Activated CD4-positive, alpha-beta memory T cell treated with anti-CD3 and anti-CD28 coated beads for 36 hours (primary cell): ENCODE measurements at regions not wholly inside any gene's neighbourhood (a gene's known extent, or its start where the extent isn't known, plus 50 kb on each side); places are given as distances from the start of the nearest gene placed in this dataset.
A peak's percentile ranks its signal among the peaks of the same experiment; 100 is the strongest.

ENCODE experiments used
- CTCF ChIA-PET: fragments of 350-600 bp; sonication (Branson Sonifier 250); formaldehyde crosslinking; loops from one replicate; lab custom pipeline; 2021; ENCODE audit warnings: antibody characterized with exemption, inconsistent platforms; lab: Charles Lee
- POLR2A ChIA-PET: fragments of 350-600 bp; sonication (Branson Sonifier 250); formaldehyde crosslinking; loops from one replicate; lab custom pipeline; 2021; ENCODE audit warnings: antibody characterized with exemption; lab: Charles Lee
- DNase-seq: peaks from one replicate; pipeline ENCODE4 v3.0.0-alpha.2; 2020
- H3K27ac Mint-ChIP-seq: one replicate; pipeline ENCODE4 v1.8.0; 2021; ENCODE audit warnings: mixed read lengths
- H3K27me3 Mint-ChIP-seq: one replicate; pipeline ENCODE4 v1.8.0; 2021; ENCODE audit warnings: mixed read lengths
- H3K36me3 Mint-ChIP-seq: one replicate; pipeline ENCODE4 v1.8.0; 2021; ENCODE audit warnings: mixed read lengths
- H3K4me1 Mint-ChIP-seq: one replicate; pipeline ENCODE4 v1.8.0; 2021; ENCODE audit warnings: low read depth, mixed read lengths
- H3K4me3 Mint-ChIP-seq: one replicate; pipeline ENCODE4 v1.8.0; 2021; ENCODE audit warnings: mild to moderate bottlenecking, mixed read lengths
- H3K9me3 Mint-ChIP-seq: one replicate; pipeline ENCODE4 v1.8.0; 2021; ENCODE audit warnings: mixed read lengths
- intact Hi-C: fragments of 100-400 bp; cut with micrococcal nuclease; formaldehyde crosslinking; loops from one replicate; pipeline ENCODE4 v1.15.1; 2023

GRCh38 chr3:27661797-27662196 is 60.3 kb downstream of the EOMES start:
- intact Hi-C loops: no loop called here
- no peak overlapping the region for H3K27ac Mint-ChIP-seq
- H3K4me3 Mint-ChIP-seq: no peak overlapping the region
- no peak for DNase-seq
- peaks cover 10% of the 10 kb centered on the region for H3K4me1 Mint-ChIP-seq
- ChIA-PET POLR2A (no interaction called here), CTCF (interaction anchor here (1.6 kb wide), 1 partner anchor 9 kb away, joined by 3 read pairs; no protein-coding TSS in a partner anchor)
- H3K36me3 Mint-ChIP-seq: no peaks in the 10 kb centered on the region
- H3K27me3 Mint-ChIP-seq: no peaks in the 10 kb centered on the region
- H3K9me3 Mint-ChIP-seq: no peaks in the 10 kb centered on the region

GRCh38 chr3:27659279-27660021 is 62.7 kb downstream of the EOMES start:
- peak; percentile 56 for DNase-seq
- Mint-ChIP-seq H3K4me1 (peaks cover 8% of the 10 kb centered on the region), H3K27me3 (no peaks in the 10 kb centered on the region), H3K36me3 (no peaks in the 10 kb centered on the region), H3K4me3 (no peak overlapping the region), H3K9me3 (no peaks in the 10 kb centered on the region), H3K27ac (no peak overlapping the region)
- intact Hi-C loops: loop anchor here (1.0 to 5.0 kb wide), 2 partner anchors 28 to 177 kb away; partner anchors contain the start of gene SLC4A7
- CTCF ChIA-PET: interaction anchor here (0.5 to 1.4 kb wide), 8 partner anchors 22 to 669 kb away, joined by 3 to 6 read pairs (median 3); no protein-coding TSS in a partner anchor
- POLR2A ChIA-PET: no interaction called here

- POLR2A ChIA-PET: no interaction called here
- H3K27me3 Mint-ChIP-seq: no peaks in the 10 kb centered on the region
- H3K4me3 Mint-ChIP-seq: no peak overlapping the region
- no peaks in the 10 kb centered on the region for H3K36me3 Mint-ChIP-seq
- no peak overlapping the region for H3K27ac Mint-ChIP-seq
- H3K9me3 Mint-ChIP-seq: no peaks in the 10 kb centered on the region
- CTCF ChIA-PET: interaction anchor here (0.7 to 1.4 kb wide), 4 partner anchors 172 to 1470 kb away, joined by 3 to 4 read pairs (median 4); partner anchors contain the start of gene SLC4A7
- H3K4me1 Mint-ChIP-seq: peaks cover 8% of the 10 kb centered on the region
- no peak for DNase-seq
- intact Hi-C loops: loop anchor here (1.0 to 5.0 kb wide), 2 partner anchors 27 to 176 kb away; partner anchors contain the start of gene SLC4A7
Measured at GRCh38 chr3:27658741-27659140, 63.4 kb downstream of the EOMES start.

GRCh38 chr3:27657871-27658270 is 64.3 kb downstream of the EOMES start:
- peaks cover 2% of the 10 kb centered on the region for H3K27me3 Mint-ChIP-seq
- CTCF ChIA-PET: interaction anchor here (0.6 to 1.4 kb wide), 6 partner anchors 23 to 1471 kb away, joined by 3 to 4 read pairs (median 4); partner anchors contain the start of gene SLC4A7
- no peak overlapping the region for H3K4me3 Mint-ChIP-seq
- H3K27ac Mint-ChIP-seq: no peak overlapping the region
- H3K4me1 Mint-ChIP-seq: peaks cover 8% of the 10 kb centered on the region
- no peaks in the 10 kb centered on the region for H3K36me3 Mint-ChIP-seq
- H3K9me3 Mint-ChIP-seq: no peaks in the 10 kb centered on the region
- DNase-seq: no peak
- POLR2A ChIA-PET: no interaction called here
- intact Hi-C loops: loop anchor here (5.0 kb wide), 1 partner anchor 176 kb away; the partner anchor contains the start of gene SLC4A7

- CTCF ChIA-PET: interaction anchor here (0.6 to 1.4 kb wide), 3 partner anchors 24 to 343 kb away, joined by 3 to 4 read pairs (median 3); no protein-coding TSS in a partner anchor
- no peak overlapping the region for H3K27ac Mint-ChIP-seq
- intact Hi-C loops: loop anchor here (5.0 kb wide), 1 partner anchor 175 kb away; the partner anchor contains the start of gene SLC4A7
- H3K4me3 Mint-ChIP-seq: no peak overlapping the region
- POLR2A ChIA-PET: no interaction called here
- no peak for DNase-seq
- no peaks in the 10 kb centered on the region for H3K36me3 Mint-ChIP-seq
- peaks cover 8% of the 10 kb centered on the region for H3K4me1 Mint-ChIP-seq
- H3K27me3 Mint-ChIP-seq: peaks cover 2% of the 10 kb centered on the region
- H3K9me3 Mint-ChIP-seq: no peaks in the 10 kb centered on the region
Measured at GRCh38 chr3:27657404-27657803, 64.7 kb downstream of the EOMES start.

- intact Hi-C loops: loop anchor here (5.0 kb wide), 1 partner anchor 174 kb away; the partner anchor contains the start of gene SLC4A7
- ChIA-PET CTCF (interaction anchor here (0.6 to 1.4 kb wide), 2 partner anchors 186 to 190 kb away, joined by 3 to 4 read pairs; no protein-coding TSS in a partner anchor), POLR2A (no interaction called here)
- H3K9me3 Mint-ChIP-seq: no peaks in the 10 kb centered on the region
- H3K4me1 Mint-ChIP-seq: peaks cover 8% of the 10 kb centered on the region
- H3K4me3 Mint-ChIP-seq: no peak overlapping the region
- no peaks in the 10 kb centered on the region for H3K36me3 Mint-ChIP-seq
- DNase-seq: no peak
- H3K27me3 Mint-ChIP-seq: peaks cover 2% of the 10 kb centered on the region
- H3K27ac Mint-ChIP-seq: no peak overlapping the region
Measured at GRCh38 chr3:27656790-27657189, 65.3 kb downstream of the EOMES start.

GRCh38 chr3:27655547-27655946 is 66.6 kb downstream of the EOMES start:
- no peaks in the 10 kb centered on the region for H3K36me3 Mint-ChIP-seq
- peaks cover 2% of the 10 kb centered on the region for H3K27me3 Mint-ChIP-seq
- no peaks in the 10 kb centered on the region for H3K9me3 Mint-ChIP-seq
- intact Hi-C loops: loop anchor here (5.0 kb wide), 1 partner anchor 173 kb away; the partner anchor contains the start of gene SLC4A7
- H3K27ac Mint-ChIP-seq: no peak overlapping the region
- H3K4me1 Mint-ChIP-seq: peaks cover 5% of the 10 kb centered on the region
- DNase-seq: no peak
- ChIA-PET CTCF (no interaction called here), POLR2A (no interaction called here)
- H3K4me3 Mint-ChIP-seq: no peak overlapping the region

GRCh38 chr3:27653803-27654558 is 68.1 kb downstream of the EOMES start:
- no peaks in the 10 kb centered on the region for H3K36me3 Mint-ChIP-seq
- peaks cover 5% of the 10 kb centered on the region for H3K4me1 Mint-ChIP-seq
- POLR2A ChIA-PET: interaction anchor here (0.6 kb wide), 2 partner anchors 10 to 92 kb away, joined by 3 read pairs; no protein-coding TSS in a partner anchor
- no peaks in the 10 kb centered on the region for H3K9me3 Mint-ChIP-seq
- no peak for DNase-seq
- H3K27ac Mint-ChIP-seq: no peak overlapping the region
- no peak overlapping the region for H3K4me3 Mint-ChIP-seq
- peaks cover 6% of the 10 kb centered on the region for H3K27me3 Mint-ChIP-seq
- intact Hi-C loops: no loop called here
- CTCF ChIA-PET: interaction anchor here (1.4 kb wide), 1 partner anchor 15 kb away, joined by 3 read pairs; no protein-coding TSS in a partner anchor

GRCh38 chr3:27649277-27649676 is 72.8 kb downstream of the EOMES start:
- Mint-ChIP-seq H3K27me3 (peaks cover 6% of the 10 kb centered on the region), H3K9me3 (no peaks in the 10 kb centered on the region), H3K4me1 (no peaks in the 10 kb centered on the region), H3K27ac (no peak overlapping the region), H3K36me3 (no peaks in the 10 kb centered on the region), H3K4me3 (no peak overlapping the region)
- no peak for DNase-seq
- ChIA-PET POLR2A (no interaction called here), CTCF (interaction anchor here (1.6 kb wide), 1 partner anchor 32 kb away, joined by 4 read pairs; no protein-coding TSS in a partner anchor)
- intact Hi-C loops: no loop called here

- no peaks in the 10 kb centered on the region for H3K4me1 Mint-ChIP-seq
- no peak for DNase-seq
- no peak overlapping the region for H3K27ac Mint-ChIP-seq
- intact Hi-C loops: no loop called here
- no peaks in the 10 kb centered on the region for H3K36me3 Mint-ChIP-seq
- no peak overlapping the region for H3K4me3 Mint-ChIP-seq
- ChIA-PET CTCF (no interaction called here), POLR2A (no interaction called here)
- H3K9me3 Mint-ChIP-seq: no peaks in the 10 kb centered on the region
- H3K27me3 Mint-ChIP-seq: peaks cover 4% of the 10 kb centered on the region
Measured at GRCh38 chr3:27646896-27647295, 75.2 kb downstream of the EOMES start.

GRCh38 chr3:27644941-27645340 is 77.2 kb downstream of the EOMES start:
- intact Hi-C loops: no loop called here
- Mint-ChIP-seq H3K4me1 (peaks cover 3% of the 10 kb centered on the region), H3K27me3 (peaks cover 4% of the 10 kb centered on the region), H3K9me3 (no peaks in the 10 kb centered on the region), H3K36me3 (no peaks in the 10 kb centered on the region), H3K4me3 (no peak overlapping the region), H3K27ac (no peak overlapping the region)
- DNase-seq: no peak
- CTCF ChIA-PET: no interaction called here
- POLR2A ChIA-PET: no interaction called here
